Breast epithelium (tissue), 3 donors: ENCODE measurements at regions not wholly inside any gene's neighbourhood (a gene's known extent, or its start where the extent isn't known, plus 50 kb on each side); places are given as distances from the start of the nearest gene placed in this dataset.

ENCODE experiments used
- CTCF ChIP-seq, 3 donors: fragments of 450-650 bp; IDR thresholded peaks; one replicate each; pipeline ENCODE4 v1.5.1; 2016 to 2017; ENCODE audit warnings: antibody characterized with exemption in 3 of 3, mild to moderate bottlenecking in 3 of 3, moderate library complexity in 3 of 3
- POLR2AphosphoS5 ChIP-seq, 3 donors: sonication (generic); formaldehyde crosslinking; IDR thresholded peaks; one replicate each; pipeline ENCODE4 v1.6.1; 2017; ENCODE audit warnings: antibody characterized with exemption in 3 of 3

- TF ChIP-seq CTCF (IDR thresholded peaks at IDR 0.05), result no peak
- no peak for TF ChIP-seq POLR2AphosphoS5 (IDR thresholded peaks at IDR 0.05)
Measured at GRCh38 chr2:228532233-228532632, 350.7 kb upstream of the SPHKAP start.
